HUES6 (cell line): ENCODE measurements at regions not wholly inside any gene's neighbourhood (a gene's known extent, or its start where the extent isn't known, plus 50 kb on each side); places are given as distances from the start of the nearest gene placed in this dataset.
A peak's percentile ranks its signal among the peaks of the same experiment; 100 is the strongest.

Experiments used
- H3K27ac ChIP-seq: 2 replicates; pipeline ENCODE4 v1.7.0; 2013; ENCODE audit warnings: low read depth, mild to moderate bottlenecking, low read length, inconsistent platforms
- H3K27me3 ChIP-seq: 2 replicates; pipeline ENCODE4 v1.6.1; 2013; ENCODE audit warnings: low read length; ENCODE audit not compliant: control insufficient read depth, insufficient read depth
- H3K36me3 ChIP-seq: 2 replicates; pipeline ENCODE4 v1.6.1; 2013; ENCODE audit warnings: low read length; ENCODE audit not compliant: control insufficient read depth, insufficient read depth
- H3K4me1 ChIP-seq: 2 replicates; pipeline ENCODE4 v1.6.1; 2013; ENCODE audit warnings: low read length; ENCODE audit not compliant: control insufficient read depth, insufficient read depth
- H3K4me3 ChIP-seq: 2 replicates; pipeline ENCODE4 v1.5.1; 2013; ENCODE audit warnings: low read depth, low read length
- H3K9ac ChIP-seq: one replicate; pipeline ENCODE4 v1.6.1; 2013; ENCODE audit warnings: mild to moderate bottlenecking, low read length
- H3K9me3 ChIP-seq: 2 replicates; pipeline ENCODE4 v1.6.1; 2013; ENCODE audit warnings: low read depth, low read length; ENCODE audit not compliant: control insufficient read depth, insufficient read depth

GRCh38 chr18:23363865-23364570 is 89.1 kb upstream of the RIOK3 start:
- Histone ChIP-seq H3K27ac (no peak overlapping the region), H3K36me3 (no peaks in the 10 kb centered on the region; the same call in 1 of the 2 replicates), H3K4me1 (peaks cover 4% of the 10 kb centered on the region; the same call in 1 of the 2 replicates), H3K4me3 (no peak overlapping the region), H3K27me3 (no peaks in the 10 kb centered on the region), H3K9ac (no peak overlapping the region), H3K9me3 (peaks cover 8% of the 10 kb centered on the region)

GRCh38 chr18:23365602-23366001 is 87.5 kb upstream of the RIOK3 start:
- Histone ChIP-seq H3K4me3 (no peak overlapping the region), H3K27me3 (no peaks in the 10 kb centered on the region), H3K9me3 (no peaks in the 10 kb centered on the region), H3K36me3 (no peaks in the 10 kb centered on the region), H3K4me1 (peaks cover 9% of the 10 kb centered on the region; the same call in 1 of the 2 replicates), H3K27ac (no peak overlapping the region), H3K9ac (no peak overlapping the region)

GRCh38 chr18:23369266-23369665 is 83.8 kb upstream of the RIOK3 start:
- Histone ChIP-seq H3K4me1 (peaks cover 6% of the 10 kb centered on the region), H3K9me3 (no peaks in the 10 kb centered on the region), H3K9ac (no peak overlapping the region), H3K27ac (no peak overlapping the region), H3K36me3 (no peaks in the 10 kb centered on the region), H3K27me3 (no peaks in the 10 kb centered on the region), H3K4me3 (no peak overlapping the region)

- Histone ChIP-seq H3K4me1 (peaks cover 6% of the 10 kb centered on the region), H3K4me3 (no peak overlapping the region), H3K27me3 (no peaks in the 10 kb centered on the region), H3K27ac (no peak overlapping the region), H3K36me3 (0 out of 2 replicates have a peak, but pooled peaks cover 2% of the 10 kb centered on the region), H3K9ac (no peak overlapping the region), H3K9me3 (no peaks in the 10 kb centered on the region)
Observed at GRCh38 chr18:23373570-23373969, 79.5 kb upstream of the RIOK3 start.

GRCh38 chr18:23377669-23378301 is 75.3 kb upstream of the RIOK3 start:
- H3K9me3 ChIP-seq, result no peaks in the 10 kb centered on the region
- H3K27ac ChIP-seq, result no peak overlapping the region
- no peak overlapping the region for H3K4me3 ChIP-seq
- peaks cover 5% of the 10 kb centered on the region for H3K4me1 ChIP-seq
- no peak overlapping the region for H3K9ac ChIP-seq
- H3K27me3 ChIP-seq, result no peaks in the 10 kb centered on the region
- 0 out of 2 replicates have a peak, but pooled peaks cover 2% of the 10 kb centered on the region for H3K36me3 ChIP-seq

DNA sequence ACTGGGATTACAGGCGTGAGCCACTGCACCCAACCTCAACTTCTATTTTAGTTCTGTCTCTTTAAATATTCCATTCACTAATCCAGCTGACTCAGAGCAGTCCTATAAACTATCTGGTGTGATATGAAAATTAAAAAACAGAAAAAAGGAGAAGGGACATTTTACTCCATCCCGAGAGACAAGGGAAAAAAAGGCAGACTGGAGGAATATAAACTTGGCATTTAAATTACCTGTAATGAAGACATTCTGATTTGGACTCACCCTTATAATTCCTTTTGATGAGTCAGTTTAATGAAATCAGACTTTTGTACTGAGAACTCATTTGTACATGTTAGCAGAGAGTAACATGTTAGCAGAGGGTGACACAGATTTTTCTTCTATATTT is 74.8 kb upstream of the RIOK3 start:
- no peak overlapping the region for H3K9ac ChIP-seq
- H3K4me1 ChIP-seq, result peaks cover 5% of the 10 kb centered on the region

DNA sequence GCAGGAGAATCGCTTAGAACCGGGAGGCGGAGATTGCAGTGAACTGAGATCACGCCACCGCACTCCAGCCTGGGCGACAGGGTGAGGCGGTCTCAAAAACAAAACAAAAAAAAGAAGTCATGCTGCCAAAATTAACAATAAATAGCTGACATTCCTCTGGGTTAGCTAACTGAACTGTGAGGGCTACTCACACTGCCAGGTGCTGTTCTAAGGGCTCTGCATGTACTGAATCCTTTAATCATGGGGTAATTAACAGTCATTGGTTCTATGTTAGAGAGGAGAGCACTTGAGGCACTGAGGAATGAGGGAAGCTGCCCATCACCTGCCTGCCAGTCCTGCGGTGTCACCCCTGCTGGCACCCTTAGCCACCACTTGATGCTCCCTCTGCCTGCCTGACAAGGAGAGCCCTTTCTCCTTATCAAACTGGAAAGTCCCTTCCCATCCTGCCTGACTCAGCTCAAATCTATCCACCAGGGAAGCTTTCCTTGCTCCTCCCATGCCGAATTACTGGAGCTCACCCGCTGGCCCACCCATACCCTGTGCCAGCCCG is 73.0 kb upstream of the RIOK3 start:
- Histone ChIP-seq H3K4me3 (no peak overlapping the region), H3K9ac (no peak overlapping the region), H3K36me3 (peaks cover 7% of the 10 kb centered on the region), H3K27ac (no peak overlapping the region), H3K4me1 (peaks cover 5% of the 10 kb centered on the region), H3K27me3 (no peaks in the 10 kb centered on the region), H3K9me3 (no peaks in the 10 kb centered on the region)

More for the DNA sequence above, 74.8 kb upstream of the RIOK3 start:
- Histone ChIP-seq H3K9me3 (no peaks in the 10 kb centered on the region), H3K4me3 (no peak overlapping the region), H3K27me3 (no peaks in the 10 kb centered on the region), H3K36me3 (0 out of 2 replicates have a peak, but pooled peaks cover 2% of the 10 kb centered on the region), H3K27ac (no peak overlapping the region)

DNA sequence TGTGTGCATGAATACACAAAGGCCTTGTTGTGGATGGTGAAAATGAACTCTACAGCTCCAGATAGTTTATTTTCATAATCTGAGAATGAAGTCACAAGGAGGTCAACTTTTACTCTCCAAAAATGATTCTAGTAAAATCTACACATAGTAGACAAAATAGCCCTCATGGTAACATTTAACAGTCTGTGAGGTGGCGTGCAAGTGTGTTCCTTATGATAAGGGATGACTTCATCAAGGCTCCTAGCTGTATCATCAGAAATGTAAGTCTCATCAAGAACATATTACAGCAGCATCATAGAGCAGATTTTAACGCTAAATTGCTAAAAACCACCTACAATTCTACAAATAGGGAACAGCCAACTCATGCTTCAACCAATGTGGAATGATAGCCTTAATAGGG is 72.3 kb upstream of the RIOK3 start:
- Histone ChIP-seq H3K9me3 (no peaks in the 10 kb centered on the region), H3K36me3 (peaks cover 7% of the 10 kb centered on the region), H3K4me1 (peaks cover 5% of the 10 kb centered on the region), H3K4me3 (no peak overlapping the region), H3K27me3 (no peaks in the 10 kb centered on the region), H3K9ac (no peak overlapping the region), H3K27ac (no peak overlapping the region)

GRCh38 chr18:23383494-23383893 is 69.6 kb upstream of the RIOK3 start:
- Histone ChIP-seq H3K4me1 (peaks cover 5% of the 10 kb centered on the region), H3K9ac (peak overlapping the region; percentile 12), H3K9me3 (no peaks in the 10 kb centered on the region), H3K27ac (no peak overlapping the region), H3K27me3 (no peaks in the 10 kb centered on the region), H3K4me3 (no peak overlapping the region), H3K36me3 (peaks cover 5% of the 10 kb centered on the region)

- Histone ChIP-seq H3K27me3 (no peaks in the 10 kb centered on the region), H3K9ac (no peak overlapping the region), H3K9me3 (no peaks in the 10 kb centered on the region), H3K27ac (no peak overlapping the region), H3K4me1 (peaks cover 4% of the 10 kb centered on the region), H3K36me3 (peaks cover 5% of the 10 kb centered on the region), H3K4me3 (no peak overlapping the region)
Observed at GRCh38 chr18:23384778-23385736, 68.0 kb upstream of the RIOK3 start.
